Heart left ventricle (tissue), 16 donors: ENCODE measurements at regions not wholly inside any gene's neighbourhood (a gene's known extent, or its start where the extent isn't known, plus 50 kb on each side); places are given as distances from the start of the nearest gene placed in this dataset.

Experiments used
- ATAC-seq, 4 donors: fragments of 200-7000 bp; cut with Tn5 transposase; one replicate each; pipeline ENCODE4 v1.9.1; 2020 to 2022; ENCODE audit warnings: moderate library complexity in 4 of 4, mild to moderate bottlenecking in 3 of 4, moderate number of reproducible peaks in 1 of 4
- DNase-seq, 5 donors: peaks; one replicate each; pipeline ENCODE4 v3.0.0-alpha.2; 2020
- H3K27ac ChIP-seq, 12 donors: fragments of 200-600 bp; sonication (generic) in 4 of 12; one replicate each; pipeline versions ENCODE4 v1.5.0 to v1.8.0; 2016 to 2022; ENCODE audit warnings: mild to moderate bottlenecking in 2 of 12
- H3K27me3 ChIP-seq, 9 donors: fragments of 200-600 bp; sonication (generic) in 2 of 9; one replicate each; pipeline versions ENCODE4 v1.5.1 to v1.8.0; 2016 to 2022; ENCODE audit warnings: mild to moderate bottlenecking in 3 of 9
- H3K36me3 ChIP-seq, 9 donors: fragments of 200-600 bp; sonication (generic) in 2 of 9; one replicate each; pipeline versions ENCODE4 v1.5.0 to v1.8.0; 2018 to 2022; ENCODE audit warnings: mild to moderate bottlenecking in 2 of 9
- H3K4me1 ChIP-seq, 12 donors: fragments of 200-600 bp; sonication (generic) in 4 of 12; one replicate each; pipeline versions ENCODE4 v1.5.0 to v1.8.0; 2016 to 2022; ENCODE audit warnings: mild to moderate bottlenecking in 3 of 12
- H3K4me3 ChIP-seq, 12 donors: fragments of 200-600 bp; sonication (generic) in 4 of 12; one replicate each; pipeline versions ENCODE4 v1.5.0 to v1.8.0; 2017 to 2022; ENCODE audit warnings: mild to moderate bottlenecking in 9 of 12, moderate library complexity in 4 of 12
- H3K9me3 ChIP-seq, 12 donors: fragments of 200-600 bp; sonication (generic) in 4 of 12; one replicate each; pipeline versions ENCODE4 v1.5.0 to v1.8.0; 2016 to 2022; ENCODE audit warnings: mild to moderate bottlenecking in 1 of 12
- CTCF ChIP-seq, 12 donors: fragments of 200-600 bp; sonication (generic) in 4 of 12; IDR thresholded peaks; one replicate each; pipeline versions ENCODE4 v1.5.0 to v1.8.0; 2018 to 2022; ENCODE audit warnings: antibody characterized with exemption in 12 of 12, mild to moderate bottlenecking in 5 of 12
- POLR2A ChIP-seq, 2 donors: fragments of 450-650 bp; IDR thresholded peaks; one replicate each; pipeline ENCODE4 v1.6.1; 2017; ENCODE audit warnings: antibody characterized with exemption in 2 of 2, mild to moderate bottlenecking in 2 of 2, moderate library complexity in 2 of 2
- WGBS, 4 donors: extraction: QIAGEN DNeasy Blood & Tissue Kit in 2 of 4; methylation state at CpG; one replicate each; pipeline versions ENCODE4 v1.1.5 to v1.1.7; 2013 to 2018; 5-methylcytosine and 5-hydroxymethylcytosine counted together
- intact Hi-C, 10 donors: fragments of 100-400 bp; cut with DNase I; formaldehyde crosslinking; loops; one replicate each; pipeline versions ENCODE4 v1.11.1 to v1.14.2; 2022
- donor health status: ischemic (EF 13 %, LVEDD 7.1; RV severe dilation, severe dysfunction).
- donor health status: healthy with polysubstance abuse.
- donor health status: DM: no; HTN: yes; CAD: no.
- donor health status: DM: no; HTN: no; CAD: no.
- donor health status: ischemic (EF 25% LVEDD 6.9; RV normal size, moderate dysfunction).
- donor health status: ischemic (EF 25% LVEDD 5.7; RV mildly dilated, moderate dysfunction).
- donor health status: healthy.
- donor health status: DM: yes; HTN: yes; CAD: no.
- donor health status: ischemic (EF 35%, LVEDD 5.7; RV mildly dilated, moderate dysfunction).
- donor health status: nonischemic (EF 11% LVEDD 7.7; RV severe dilation, severe dysfunction).
- donor health status: DM: yes; HTN: yes; CAD: no.
- donor health status: PGD.
- donor health status: ischemic (EF 29% LVEDD 5.4; RV normal size, mild dysfunction).
- donor health status: nonischemic (EF 23%, LVEDD 6.1; RV moderate dilation, normal function).

GRCh38 chr6:148175550-148176188 is 167.0 kb upstream of the SASH1 start:
- Histone ChIP-seq H3K9me3 (no peaks in the 10 kb centered on the region), H3K4me1 (peaks cover 0 to 3% (median 0%) of the 10 kb centered on the region in 12 donors), H3K27me3 (no peaks in the 10 kb centered on the region), H3K27ac (no peak overlapping the region), H3K4me3 (no peak overlapping the region), H3K36me3 (no peaks in the 10 kb centered on the region)
- DNase-seq = no peak
- TF ChIP-seq POLR2A (IDR thresholded peaks at IDR 0.05) (no peak), CTCF (IDR thresholded peaks at IDR 0.05) (no peak)
- intact Hi-C loops = loop anchor here (2.0 to 10.0 kb wide), 6 partner anchors 75 to 781 kb away; no protein-coding TSS in a partner anchor
- no peak for ATAC-seq
- WGBS, 4 donors = 84 to 87% (median 85%) methylated on average over 8 of the region's 8 CpGs

DNA sequence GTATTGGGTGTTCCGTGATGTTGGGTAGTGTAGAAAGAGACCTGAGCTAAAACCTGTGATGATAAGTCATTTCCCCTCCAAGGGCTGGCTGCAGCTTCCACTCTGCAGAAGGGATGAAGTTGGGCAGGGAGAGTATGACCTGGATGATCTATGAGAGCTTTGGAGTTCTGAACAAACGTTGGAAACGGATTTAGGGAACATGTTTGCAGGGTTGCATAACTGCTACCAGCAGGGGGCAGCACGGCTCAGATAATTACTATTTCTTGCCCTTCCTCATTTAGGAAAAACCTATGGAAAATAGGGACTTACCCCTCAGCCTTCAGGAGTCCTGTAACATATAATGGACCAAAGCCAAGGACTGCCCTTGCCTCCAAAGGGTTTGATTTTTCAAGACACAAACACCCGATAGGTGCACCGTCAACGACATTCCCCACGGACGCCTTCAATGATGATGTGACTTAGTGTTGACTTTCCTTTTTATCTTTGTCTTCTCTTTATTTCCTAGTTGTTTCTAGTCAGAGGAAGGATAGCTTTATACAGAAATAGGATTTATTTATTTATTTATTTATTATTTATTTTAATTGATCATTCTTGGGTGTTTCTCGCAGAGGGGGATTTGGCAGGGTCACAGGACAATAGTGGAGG is 164.9 kb upstream of the SASH1 start:
- 65 to 70% (median 66%) methylated on average over 10 of the region's 10 CpGs for WGBS, 4 donors
- intact Hi-C loops = loop anchor here (1.0 to 10.0 kb wide), 9 partner anchors 72 to 783 kb away; no protein-coding TSS in a partner anchor
- Histone ChIP-seq H3K36me3 (no peaks in the 10 kb centered on the region), H3K4me1 (peaks cover 0 to 3% (median 0%) of the 10 kb centered on the region in 12 donors), H3K4me3 (no peak overlapping the region), H3K27me3 (no peaks in the 10 kb centered on the region), H3K9me3 (no peaks in the 10 kb centered on the region), H3K27ac (no peak overlapping the region)
- DNase-seq (peak; percentile 53 to 74 (median 66)), ATAC-seq (peak in 3 of 4 donors; percentile 41 to 60 (median 50))
- TF ChIP-seq POLR2A (IDR thresholded peaks at IDR 0.05) (no peak), CTCF (IDR thresholded peaks at IDR 0.05) (peak; percentile 75 to 90 (median 86))

- H3K36me3 ChIP-seq = no peaks in the 10 kb centered on the region
- DNase-seq (no peak), ATAC-seq (no peak)
- no peak overlapping the region for H3K27ac ChIP-seq
- no peaks in the 10 kb centered on the region for H3K27me3 ChIP-seq
- no peaks in the 10 kb centered on the region for H3K9me3 ChIP-seq
- intact Hi-C loops = loop anchor here in 5 of 10 donors (2.0 to 10.0 kb wide), 5 partner anchors 69 to 785 kb away; no protein-coding TSS in a partner anchor
- peaks cover 0 to 3% (median 0%) of the 10 kb centered on the region in 12 donors for H3K4me1 ChIP-seq
- 60 to 78% (median 64%) methylated on average over 1 of the region's 1 CpG for WGBS, 4 donors
- peak; percentile 10 to 58 (median 34) for TF ChIP-seq CTCF (IDR thresholded peaks at IDR 0.05)
- no peak for TF ChIP-seq POLR2A (IDR thresholded peaks at IDR 0.05)
- no peak overlapping the region for H3K4me3 ChIP-seq
Measured at GRCh38 chr6:148179786-148180185, 162.9 kb upstream of the SASH1 start.

- ATAC-seq (no peak), DNase-seq (no peak)
- no peak for TF ChIP-seq POLR2A (IDR thresholded peaks at IDR 0.05)
- H3K27ac ChIP-seq = no peak overlapping the region
- WGBS, 4 donors = 80 to 88% (median 84%) methylated on average over 4 of the region's 4 CpGs
- no peak overlapping the region for H3K4me3 ChIP-seq
- no peaks in the 10 kb centered on the region for H3K27me3 ChIP-seq
- H3K4me1 ChIP-seq = peaks cover 0 to 3% (median 0%) of the 10 kb centered on the region in 12 donors
- intact Hi-C loops = loop anchor here in 2 of 10 donors (5.0 kb wide), 2 partner anchors 70 to 280 kb away; no protein-coding TSS in a partner anchor
- no peaks in the 10 kb centered on the region for H3K36me3 ChIP-seq
- H3K9me3 ChIP-seq = no peaks in the 10 kb centered on the region
Measured at GRCh38 chr6:148182378-148182777, 160.3 kb upstream of the SASH1 start.
